SH-SY5Y (cell line): ENCODE measurements at regions not wholly inside any gene's neighbourhood (a gene's known extent, or its start where the extent isn't known, plus 50 kb on each side); places are given as distances from the start of the nearest gene placed in this dataset.

Experiments
- GATA2 ChIP-seq: IDR thresholded peaks from 2 replicates; pipeline ENCODE4 v1.6.1; 2011; ENCODE audit warnings: mild to moderate bottlenecking, low read depth, low read length
- GATA3 ChIP-seq: IDR thresholded peaks from 2 replicates; pipeline ENCODE4 v1.6.1; 2011; ENCODE audit warnings: low read depth, mild to moderate bottlenecking, low read length, moderate library complexity

- TF ChIP-seq GATA2: no peak
- no peak for TF ChIP-seq GATA3
These were observed 126.4 kb upstream of the OSMR start for GRCh38 chr5:38719403-38719802.
